Tibial nerve (tissue), 3 donors: ENCODE measurements at regions not wholly inside any gene's neighbourhood (a gene's known extent, or its start where the extent isn't known, plus 50 kb on each side); places are given as distances from the start of the nearest gene placed in this dataset.

ENCODE experiments used
- CTCF ChIP-seq, 5 experiments: fragments of 200-600 bp in 3 of 5; fragments of 450-650 bp in 2 of 5; sonication (generic) in 3 of 5; IDR thresholded peaks; one replicate each; pipeline ENCODE4 v1.5.1; 2016 to 2019; ENCODE audit warnings: antibody characterized with exemption in 5 of 5, mild to moderate bottlenecking in 3 of 5, moderate library complexity in 2 of 5
- POLR2A ChIP-seq, 2 donors: fragments of 450-650 bp; IDR thresholded peaks; one replicate each; pipeline ENCODE4 v1.6.1; 2017; ENCODE audit warnings: antibody characterized with exemption in 2 of 2, mild to moderate bottlenecking in 2 of 2, moderate library complexity in 2 of 2

- no peak for TF ChIP-seq CTCF (IDR thresholded peaks at IDR 0.05)
- TF ChIP-seq POLR2A (IDR thresholded peaks at IDR 0.05), result no peak
These were observed 78.7 kb upstream of the MPHOSPH6 start for GRCh38 chr16:82248677-82249076.
